NCI-H1694 treated with DMSO at 0.1 percent for 48 hours (cell line): ENCODE measurements at regions not wholly inside any gene's neighbourhood (a gene's known extent, or its start where the extent isn't known, plus 50 kb on each side); places are given as distances from the start of the nearest gene placed in this dataset.

Source experiments
- DNase-seq: peaks from one replicate; lab custom pipeline; 2025; lab: John Stamatoyannopoulos, UW

GRCh38 chr13:53144826-53145225 lies 116.2 kb downstream of the OLFM4 start:
- DNase-seq, result no peak

- no peak for DNase-seq
Measured at GRCh38 chr13:53150568-53150967, 122.0 kb downstream of the OLFM4 start.

- peak; percentile 57 for DNase-seq
Measured at GRCh38 chr13:53151336-53152056, 122.9 kb downstream of the OLFM4 start.

- no peak for DNase-seq
Measured at GRCh38 chr13:53152057-53152421, 123.4 kb downstream of the OLFM4 start.

GRCh38 chr13:53158201-53158600 lies 129.6 kb downstream of the OLFM4 start:
- no peak for DNase-seq

- no peak for DNase-seq
Measured at GRCh38 chr13:53159431-53159830, 130.8 kb downstream of the OLFM4 start.

GRCh38 chr13:53160211-53160610 lies 131.6 kb downstream of the OLFM4 start:
- no peak for DNase-seq

GRCh38 chr13:53161251-53161650 lies 132.6 kb downstream of the OLFM4 start:
- no peak for DNase-seq

- no peak for DNase-seq
Measured at GRCh38 chr13:53165261-53165660, 136.6 kb downstream of the OLFM4 start.

GRCh38 chr13:53167561-53167960 lies 138.9 kb downstream of the OLFM4 start:
- DNase-seq, result peak; percentile 98

- DNase-seq, result no peak
Measured at GRCh38 chr13:53170910-53171309, 142.3 kb downstream of the OLFM4 start.

GRCh38 chr13:53174545-53174944 lies 145.9 kb downstream of the OLFM4 start:
- DNase-seq, result peak; percentile 32

GRCh38 chr13:53180684-53181083 lies 152.1 kb downstream of the OLFM4 start:
- DNase-seq, result no peak

GRCh38 chr13:53182724-53183123 lies 154.1 kb downstream of the OLFM4 start:
- DNase-seq, result peak; percentile 93

- DNase-seq, result no peak
Measured at GRCh38 chr13:53188120-53188519, 159.5 kb downstream of the OLFM4 start.

GRCh38 chr13:53189162-53189561 lies 160.5 kb downstream of the OLFM4 start:
- no peak for DNase-seq

- DNase-seq, result no peak
Measured at GRCh38 chr13:53191091-53191490, 162.5 kb downstream of the OLFM4 start.

- peak; percentile 89 for DNase-seq
Measured at GRCh38 chr13:53197424-53197823, 168.8 kb downstream of the OLFM4 start.

- DNase-seq, result peak; percentile 66
Measured at GRCh38 chr13:53198017-53198416, 169.4 kb downstream of the OLFM4 start.

GRCh38 chr13:53198736-53199135 lies 170.1 kb downstream of the OLFM4 start:
- DNase-seq, result no peak

- no peak for DNase-seq
Measured at GRCh38 chr13:53200075-53200474, 171.5 kb downstream of the OLFM4 start.

GRCh38 chr13:53200498-53201453 lies 172.2 kb downstream of the OLFM4 start:
- no peak for DNase-seq
